Smooth muscle cell (in vitro differentiated cells): ENCODE measurements at regions not wholly inside any gene's neighbourhood (a gene's known extent, or its start where the extent isn't known, plus 50 kb on each side); places are given as distances from the start of the nearest gene placed in this dataset.

Experiments used
- DNase-seq: peaks from one replicate; lab custom pipeline; 2025; ENCODE audit not compliant: unreplicated experiment; lab: John Stamatoyannopoulos, UW
- H2AFZ ChIP-seq: fragments of 200-600 bp; sonication (generic); 2 replicates; pipeline ENCODE4 v1.6.0; 2016; ENCODE audit warnings: antibody characterized with exemption, low read depth, mild to moderate bottlenecking
- H3F3A ChIP-seq: fragments of 200-600 bp; sonication (generic); 2 replicates; pipeline ENCODE4 v1.6.0; 2017; ENCODE audit warnings: antibody characterized with exemption, low read depth
- H3K27ac ChIP-seq: fragments of 200-600 bp; sonication (generic); 2 replicates; pipeline ENCODE4 v1.5.1; 2016; ENCODE audit warnings: low read depth, mild to moderate bottlenecking
- H3K27me3 ChIP-seq: fragments of 200-600 bp; sonication (generic); 2 replicates; pipeline ENCODE4 v1.6.1; 2016; ENCODE audit warnings: low read depth, mild to moderate bottlenecking
- H3K36me3 ChIP-seq: fragments of 200-600 bp; sonication (generic); 2 replicates; pipeline ENCODE4 v1.5.1; 2016; ENCODE audit warnings: low read depth
- H3K4me1 ChIP-seq: fragments of 200-600 bp; sonication (generic); 2 replicates; pipeline ENCODE4 v1.5.1; 2016; ENCODE audit warnings: low read depth
- H3K4me2 ChIP-seq: fragments of 200-600 bp; sonication (generic); 2 replicates; pipeline ENCODE4 v1.6.0; 2016; ENCODE audit warnings: mild to moderate bottlenecking
- H3K4me3 ChIP-seq: fragments of 200-600 bp; sonication (generic); 2 replicates; pipeline ENCODE4 v1.5.1; 2016; ENCODE audit warnings: mild to moderate bottlenecking
- H3K79me2 ChIP-seq: fragments of 200-600 bp; sonication (generic); 2 replicates; pipeline ENCODE4 v1.6.0; 2016; ENCODE audit warnings: low read depth, mild to moderate bottlenecking
- H3K9ac ChIP-seq: fragments of 200-600 bp; sonication (generic); 2 replicates; pipeline ENCODE4 v1.6.0; 2016; ENCODE audit warnings: low read depth
- H3K9me3 ChIP-seq: fragments of 200-600 bp; sonication (generic); replicated peaks from 2 replicates; pipeline ENCODE4 v1.5.1; 2016; ENCODE audit warnings: low read depth
- H4K20me1 ChIP-seq: fragments of 200-600 bp; sonication (generic); 2 replicates; pipeline ENCODE4 v1.6.0; 2016; ENCODE audit warnings: low read depth
- WGBS: methylation state at CpG from one replicate; pipeline ENCODE4 v1.1.7; 2016; ENCODE audit warnings: low lambda C conversion rate; 5-methylcytosine and 5-hydroxymethylcytosine counted together
- TF ChIP-seq, protein P1 (sequence below): fragments of 200-600 bp; sonication (generic); IDR thresholded peaks from 2 replicates; pipeline ENCODE4 v1.5.1; 2017; ENCODE audit warnings: borderline replicate concordance, mild to moderate bottlenecking, antibody characterized with exemption; ENCODE audit not compliant: insufficient read depth, poor library complexity, severe bottlenecking

DNA sequence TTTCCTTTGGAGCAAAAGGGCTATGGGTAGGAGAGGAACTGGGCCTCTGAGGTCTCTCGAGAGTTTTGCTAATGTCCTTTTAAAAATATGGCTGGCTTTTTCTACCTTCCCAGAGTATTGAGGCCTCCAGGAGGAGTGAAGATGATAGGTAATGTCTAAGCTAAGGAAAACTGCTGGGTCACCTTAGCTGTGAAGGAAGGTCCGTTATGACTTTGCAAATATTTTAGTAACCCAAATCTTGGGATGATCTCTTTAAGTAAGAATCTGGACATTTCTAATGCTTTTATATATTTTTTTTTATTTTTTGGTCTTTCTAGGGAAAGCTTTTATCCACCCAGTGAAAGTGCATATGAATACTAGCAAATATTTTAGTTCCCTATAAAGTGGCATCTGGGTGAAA lies 60.9 kb upstream of the SYN3 start:
- Histone ChIP-seq H3K9me3 (no peaks in the 10 kb centered on the region), H3K4me3 (no peak overlapping the region), H2AFZ (no peak overlapping the region), H4K20me1 (no peaks in the 10 kb centered on the region), H3K4me1 (no peaks in the 10 kb centered on the region), H3K36me3 (no peaks in the 10 kb centered on the region), H3K4me2 (no peak overlapping the region), H3K27ac (no peak overlapping the region), H3K9ac (no peak overlapping the region), H3K79me2 (no peaks in the 10 kb centered on the region), H3K27me3 (no peaks in the 10 kb centered on the region), H3F3A (no peaks in the 10 kb centered on the region)
- TF ChIP-seq, protein P1, sequence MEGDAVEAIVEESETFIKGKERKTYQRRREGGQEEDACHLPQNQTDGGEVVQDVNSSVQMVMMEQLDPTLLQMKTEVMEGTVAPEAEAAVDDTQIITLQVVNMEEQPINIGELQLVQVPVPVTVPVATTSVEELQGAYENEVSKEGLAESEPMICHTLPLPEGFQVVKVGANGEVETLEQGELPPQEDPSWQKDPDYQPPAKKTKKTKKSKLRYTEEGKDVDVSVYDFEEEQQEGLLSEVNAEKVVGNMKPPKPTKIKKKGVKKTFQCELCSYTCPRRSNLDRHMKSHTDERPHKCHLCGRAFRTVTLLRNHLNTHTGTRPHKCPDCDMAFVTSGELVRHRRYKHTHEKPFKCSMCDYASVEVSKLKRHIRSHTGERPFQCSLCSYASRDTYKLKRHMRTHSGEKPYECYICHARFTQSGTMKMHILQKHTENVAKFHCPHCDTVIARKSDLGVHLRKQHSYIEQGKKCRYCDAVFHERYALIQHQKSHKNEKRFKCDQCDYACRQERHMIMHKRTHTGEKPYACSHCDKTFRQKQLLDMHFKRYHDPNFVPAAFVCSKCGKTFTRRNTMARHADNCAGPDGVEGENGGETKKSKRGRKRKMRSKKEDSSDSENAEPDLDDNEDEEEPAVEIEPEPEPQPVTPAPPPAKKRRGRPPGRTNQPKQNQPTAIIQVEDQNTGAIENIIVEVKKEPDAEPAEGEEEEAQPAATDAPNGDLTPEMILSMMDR: no peak
- DNase-seq: no peak
- 95% methylated on average over 2 of the region's 2 CpGs for WGBS

DNA sequence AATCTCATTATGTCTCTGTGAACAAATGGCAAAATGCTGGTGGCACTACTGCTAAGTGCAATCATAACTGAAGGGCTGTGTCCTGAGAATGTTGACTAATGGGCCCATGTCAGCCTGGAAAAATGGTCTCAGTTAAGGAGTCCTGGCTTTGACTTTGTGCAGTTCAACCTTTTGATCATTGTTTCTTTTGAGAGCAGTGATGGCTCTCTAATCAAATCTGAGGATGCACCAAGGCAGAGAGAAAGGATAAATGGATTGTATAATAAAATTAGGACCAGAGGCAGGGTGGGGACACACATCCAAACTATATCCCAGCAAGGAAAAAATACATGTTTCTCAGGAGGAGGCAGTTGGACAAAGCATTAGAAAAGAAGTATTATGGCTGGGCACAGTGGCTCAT lies 59.6 kb upstream of the SYN3 start:
- Histone ChIP-seq H3K79me2 (no peaks in the 10 kb centered on the region), H3K36me3 (no peaks in the 10 kb centered on the region), H3F3A (no peaks in the 10 kb centered on the region), H3K4me3 (no peak overlapping the region), H4K20me1 (no peaks in the 10 kb centered on the region), H3K9me3 (no peaks in the 10 kb centered on the region), H3K27ac (no peak overlapping the region), H3K4me2 (no peak overlapping the region), H2AFZ (no peak overlapping the region), H3K9ac (no peak overlapping the region), H3K4me1 (no peaks in the 10 kb centered on the region), H3K27me3 (no peaks in the 10 kb centered on the region)
- TF ChIP-seq, protein P1: no peak
- DNase-seq: no peak

DNA sequence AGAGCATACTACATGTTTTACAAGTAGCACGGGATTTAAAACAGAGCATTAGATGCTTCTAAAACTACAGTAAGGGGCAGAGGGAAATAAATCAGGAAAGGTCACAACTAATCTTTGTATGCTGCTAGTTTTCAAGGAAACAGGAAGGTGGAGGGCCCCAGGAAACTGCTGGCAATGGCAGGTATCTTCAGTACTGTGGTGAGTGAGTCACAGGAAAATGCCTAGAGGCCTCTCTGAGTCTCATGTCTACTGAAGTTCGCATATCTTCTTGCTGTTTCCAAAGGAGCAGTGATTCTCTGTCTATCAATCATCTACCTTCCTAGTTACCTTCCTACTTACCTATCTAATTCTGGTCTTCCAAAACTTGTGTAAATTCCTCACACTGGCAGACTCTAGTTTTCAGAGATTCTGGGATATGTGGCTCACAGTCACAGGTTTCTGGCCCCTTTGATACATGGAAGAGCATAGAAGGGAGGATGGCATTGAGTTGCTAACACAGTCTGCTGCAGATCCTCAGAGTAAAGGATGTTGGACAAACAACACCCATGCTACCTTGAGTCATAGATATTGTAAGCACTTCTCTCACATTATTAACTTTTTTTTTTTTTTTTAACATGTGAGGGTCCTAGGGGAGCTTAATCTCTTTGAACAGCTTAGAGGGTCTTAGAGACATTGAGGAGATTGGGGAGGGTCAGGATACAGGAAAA lies 58.8 kb upstream of the SYN3 start:
- no peak overlapping the region for H2AFZ ChIP-seq
- DNase-seq: no peak
- TF ChIP-seq, protein P1: no peak
- H3K9me3 ChIP-seq: no peaks in the 10 kb centered on the region
- no peak overlapping the region for H3K4me3 ChIP-seq
- 53% methylated on average over 2 of the region's 2 CpGs for WGBS
- H3F3A ChIP-seq: no peaks in the 10 kb centered on the region
- no peaks in the 10 kb centered on the region for H3K79me2 ChIP-seq
- no peaks in the 10 kb centered on the region for H3K27me3 ChIP-seq
- H3K9ac ChIP-seq: no peak overlapping the region
- H3K4me1 ChIP-seq: no peaks in the 10 kb centered on the region
- peak overlapping the region; percentile 57 for H3K27ac ChIP-seq
- no peaks in the 10 kb centered on the region for H4K20me1 ChIP-seq
- no peaks in the 10 kb centered on the region for H3K36me3 ChIP-seq
- peak overlapping the region; percentile 48 for H3K4me2 ChIP-seq

DNA sequence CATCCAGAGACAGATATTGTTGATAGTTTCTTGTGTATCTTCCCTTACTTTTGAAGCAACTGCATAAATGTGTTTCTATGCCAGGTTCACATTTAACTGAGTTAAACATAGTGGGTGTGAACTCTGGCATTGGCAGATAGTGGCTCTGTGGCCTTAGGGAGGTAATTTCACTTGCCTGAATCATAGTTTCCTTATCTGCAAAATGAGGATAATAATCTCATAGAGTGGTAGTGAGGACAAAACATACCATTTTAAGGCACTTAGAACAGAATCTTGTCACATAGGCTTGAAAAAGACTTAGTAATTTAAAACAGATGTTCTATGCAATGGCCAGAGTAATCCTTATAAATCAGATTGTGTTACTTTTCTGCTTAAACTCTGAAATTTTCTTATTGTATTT lies 56.4 kb upstream of the SYN3 start:
- DNase-seq: no peak

More for the DNA sequence above, 56.4 kb upstream of the SYN3 start:
- no peak overlapping the region for H2AFZ ChIP-seq
- no peak overlapping the region for H3K27ac ChIP-seq
- H3K4me2 ChIP-seq: no peak overlapping the region
- no peaks in the 10 kb centered on the region for H3K36me3 ChIP-seq
- H3K79me2 ChIP-seq: no peaks in the 10 kb centered on the region
- H3K4me1 ChIP-seq: no peaks in the 10 kb centered on the region
- H3K27me3 ChIP-seq: no peaks in the 10 kb centered on the region
- H4K20me1 ChIP-seq: no peaks in the 10 kb centered on the region
- TF ChIP-seq, protein P1: no peak
- no peak overlapping the region for H3K9ac ChIP-seq
- H3K4me3 ChIP-seq: no peak overlapping the region
- H3F3A ChIP-seq: no peaks in the 10 kb centered on the region
- no peaks in the 10 kb centered on the region for H3K9me3 ChIP-seq
